SKM-1 (cell line): ENCODE measurements at regions not wholly inside any gene's neighbourhood (a gene's known extent, or its start where the extent isn't known, plus 50 kb on each side); places are given as distances from the start of the nearest gene placed in this dataset.

Experiments used
- DNase-seq: peaks from one replicate; lab custom pipeline; 2025; ENCODE audit not compliant: unreplicated experiment; lab: John Stamatoyannopoulos, UW

GRCh38 chr5:96584712-96585111 is 77.5 kb upstream of the CAST start:
- DNase-seq: no peak

GRCh38 chr5:96588539-96588938 is 73.6 kb upstream of the CAST start:
- no peak for DNase-seq

- DNase-seq: no peak
Measured at GRCh38 chr5:96590796-96591195, 71.4 kb upstream of the CAST start.

GRCh38 chr5:96595300-96596090 is 66.7 kb upstream of the CAST start:
- DNase-seq: peak; percentile 15

- no peak for DNase-seq
Measured at GRCh38 chr5:96597438-96598020, 64.6 kb upstream of the CAST start.

GRCh38 chr5:96601200-96601599 is 61.0 kb upstream of the CAST start:
- no peak for DNase-seq

GRCh38 chr5:96601715-96602244 is 60.4 kb upstream of the CAST start:
- DNase-seq: peak; percentile 35

GRCh38 chr5:96602776-96603175 is 59.4 kb upstream of the CAST start:
- DNase-seq: no peak

- DNase-seq: no peak
Measured at GRCh38 chr5:96605144-96605837, 56.9 kb upstream of the CAST start.

GRCh38 chr5:96609369-96609768 is 52.8 kb upstream of the CAST start:
- DNase-seq: no peak

GRCh38 chr5:96610747-96611146 is 51.4 kb upstream of the CAST start:
- no peak for DNase-seq

GRCh38 chr5:96611946-96612345 is 50.2 kb upstream of the CAST start:
- no peak for DNase-seq
